ENCODE measurements at regions not wholly inside any gene's neighbourhood (a gene's known extent, or its start where the extent isn't known, plus 50 kb on each side); places are given as distances from the start of the nearest gene placed in this dataset.

DNA sequence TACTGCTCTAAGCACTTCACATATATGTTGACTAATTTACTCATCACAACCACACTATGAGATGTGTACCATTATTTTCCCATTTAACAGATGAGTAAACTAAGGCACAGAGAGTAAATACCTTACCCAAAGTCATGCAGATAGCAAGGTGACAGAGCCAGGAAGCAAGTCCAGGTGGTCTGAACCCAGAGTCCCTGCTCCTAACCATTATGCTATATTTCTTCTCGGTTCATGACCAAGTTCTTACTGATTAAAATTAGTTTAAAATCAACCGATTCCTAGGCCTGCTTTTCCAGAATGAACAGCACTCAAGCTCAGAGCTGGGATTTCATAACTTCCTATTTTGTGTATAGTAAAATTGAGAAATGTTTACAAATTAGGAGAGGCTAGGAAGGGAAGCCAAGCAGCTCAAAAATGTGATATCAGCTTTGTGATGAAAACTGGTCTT is 85.5 kb upstream of the EGLN3 start:
- TF ChIP-seq, protein P1, sequence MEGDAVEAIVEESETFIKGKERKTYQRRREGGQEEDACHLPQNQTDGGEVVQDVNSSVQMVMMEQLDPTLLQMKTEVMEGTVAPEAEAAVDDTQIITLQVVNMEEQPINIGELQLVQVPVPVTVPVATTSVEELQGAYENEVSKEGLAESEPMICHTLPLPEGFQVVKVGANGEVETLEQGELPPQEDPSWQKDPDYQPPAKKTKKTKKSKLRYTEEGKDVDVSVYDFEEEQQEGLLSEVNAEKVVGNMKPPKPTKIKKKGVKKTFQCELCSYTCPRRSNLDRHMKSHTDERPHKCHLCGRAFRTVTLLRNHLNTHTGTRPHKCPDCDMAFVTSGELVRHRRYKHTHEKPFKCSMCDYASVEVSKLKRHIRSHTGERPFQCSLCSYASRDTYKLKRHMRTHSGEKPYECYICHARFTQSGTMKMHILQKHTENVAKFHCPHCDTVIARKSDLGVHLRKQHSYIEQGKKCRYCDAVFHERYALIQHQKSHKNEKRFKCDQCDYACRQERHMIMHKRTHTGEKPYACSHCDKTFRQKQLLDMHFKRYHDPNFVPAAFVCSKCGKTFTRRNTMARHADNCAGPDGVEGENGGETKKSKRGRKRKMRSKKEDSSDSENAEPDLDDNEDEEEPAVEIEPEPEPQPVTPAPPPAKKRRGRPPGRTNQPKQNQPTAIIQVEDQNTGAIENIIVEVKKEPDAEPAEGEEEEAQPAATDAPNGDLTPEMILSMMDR (IDR thresholded peaks at IDR 0.05): no peak
- TF ChIP-seq EZH2 (IDR thresholded peaks at IDR 0.05; ENCODE audit: borderline replicate concordance, insufficient read depth, low read depth, low read length, poor library complexity, severe bottlenecking): no peak
